T-helper 1 cell treated with Interleukin-12 subunit alpha and Interleukin-12 subunit beta and Interleukin-4 antibody, amounts not matched to agents 30 ng/mL and 1 ng/mL, for 36 hours (primary cell): ENCODE measurements at regions not wholly inside any gene's neighbourhood (a gene's known extent, or its start where the extent isn't known, plus 50 kb on each side); places are given as distances from the start of the nearest gene placed in this dataset.
"Not testable (repeated sequence)": the region's sequence is repeated elsewhere in the genome, so short reads cannot be mapped to it uniquely, and the experiment has no call there.

Experiments
- intact Hi-C: fragments of 100-400 bp; cut with micrococcal nuclease; formaldehyde crosslinking; loops from one replicate; pipeline ENCODE4 v1.15.1; 2024

GRCh38 chr6:105746509-105746908 lies 339.6 kb upstream of the PRDM1 start:
- intact Hi-C loops, result loop anchor here (1.0 to 5.0 kb wide), 3 partner anchors 11 to 156 kb away; no protein-coding TSS in a partner anchor

DNA sequence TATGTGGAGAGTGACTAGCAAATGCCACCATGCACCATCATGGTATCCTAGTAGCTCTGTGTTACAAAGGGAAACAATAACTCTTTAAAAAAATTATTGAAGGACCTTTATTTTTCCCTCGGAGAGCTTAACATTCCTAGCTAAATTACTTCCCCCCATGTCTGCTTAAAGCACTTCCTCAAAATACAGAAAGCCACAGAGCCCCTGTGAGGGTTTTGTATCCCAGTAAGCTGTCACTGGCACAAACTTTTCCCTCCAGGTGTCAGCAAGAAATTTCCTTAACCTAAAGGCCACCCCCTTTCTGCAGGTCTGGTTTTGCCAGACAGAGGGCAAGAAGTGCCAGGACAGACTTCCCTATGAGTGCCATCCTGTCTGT lies 340.0 kb upstream of the PRDM1 start:
- intact Hi-C loops, result loop anchor here (1.0 to 5.0 kb wide), 3 partner anchors 11 to 156 kb away; no protein-coding TSS in a partner anchor

DNA sequence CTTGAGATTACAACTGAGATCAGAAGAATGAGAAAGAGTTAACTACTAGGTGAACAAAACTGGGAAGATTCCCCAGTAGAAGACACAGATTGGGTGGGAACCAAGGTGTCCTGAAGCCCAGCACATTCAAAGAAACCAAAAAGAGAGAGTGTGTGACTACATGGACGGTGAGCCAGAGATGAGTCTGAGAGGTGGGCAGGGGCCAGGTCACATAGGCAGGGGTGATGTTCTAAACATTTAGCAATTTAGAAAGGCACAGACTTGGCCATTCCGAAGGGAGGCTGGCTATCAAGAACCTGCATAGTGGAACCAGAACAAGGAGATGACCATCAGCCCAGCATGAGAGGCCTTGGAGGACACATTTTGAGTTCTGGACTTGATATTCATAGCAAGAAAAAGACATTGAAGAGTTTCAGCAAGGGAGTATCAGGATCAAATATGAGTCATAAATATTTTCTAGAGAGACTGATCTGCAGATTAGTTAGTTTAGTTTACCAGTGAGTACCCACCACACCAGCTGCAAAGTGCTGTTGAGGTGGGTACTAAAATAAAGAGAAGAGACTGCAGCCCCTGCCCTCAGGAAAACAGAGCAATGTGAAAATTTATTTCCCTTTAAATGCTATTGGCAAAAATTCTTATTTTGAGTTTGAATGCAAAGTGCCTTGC lies 340.5 kb upstream of the PRDM1 start:
- intact Hi-C loops, result loop anchor here (1.0 to 5.0 kb wide), 4 partner anchors 12 to 157 kb away; no protein-coding TSS in a partner anchor

- intact Hi-C loops, result loop anchor here (2.0 to 5.0 kb wide), 3 partner anchors 37 to 157 kb away; no protein-coding TSS in a partner anchor
Measured at GRCh38 chr6:105744815-105745214, 341.3 kb upstream of the PRDM1 start.

DNA sequence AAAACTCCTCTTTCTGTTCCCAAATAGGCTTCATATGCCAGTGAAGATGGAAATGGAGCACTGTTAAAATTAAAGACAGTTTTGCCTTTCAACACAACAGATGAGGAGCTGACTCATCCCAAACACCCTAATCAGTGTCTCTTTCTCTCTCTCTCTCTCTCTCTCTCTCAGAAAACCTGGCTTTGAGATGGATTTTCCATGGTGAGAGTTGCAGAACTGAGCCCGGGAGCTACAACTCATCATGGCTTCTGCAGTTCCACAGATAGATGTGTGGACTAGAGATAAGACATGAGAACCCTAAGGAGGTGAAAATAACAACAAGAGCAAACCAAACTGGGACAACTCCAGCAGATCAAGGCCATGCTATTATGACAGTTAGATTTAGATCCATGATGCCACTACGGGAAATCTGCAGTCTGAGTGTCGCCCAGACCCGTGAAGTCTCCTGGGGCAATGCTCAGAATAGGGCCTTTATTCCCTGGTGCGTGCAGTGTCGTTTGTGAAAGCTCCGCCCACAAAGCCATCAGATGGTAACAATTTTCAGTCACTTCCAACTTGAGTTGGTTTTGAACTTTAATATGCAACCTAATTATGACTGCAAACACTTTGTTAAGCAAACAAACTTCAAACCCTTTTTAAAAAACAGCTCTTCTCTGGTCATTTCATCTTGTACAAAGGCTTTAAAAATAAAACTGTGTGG lies 338.2 kb upstream of the PREP start:
- intact Hi-C loops, result no loop called here

GRCh38 chr6:105739764-105740163 lies 336.9 kb upstream of the PREP start:
- intact Hi-C loops, result no loop called here

GRCh38 chr6:105733556-105734162 lies 330.8 kb upstream of the PREP start:
- intact Hi-C loops, result loop anchor here (1.0 to 5.0 kb wide), 11 partner anchors 79 to 567 kb away; partner anchors contain the start of gene PRDM1

GRCh38 chr6:105728995-105729394 lies 326.1 kb upstream of the PREP start:
- intact Hi-C loops, result no loop called here

DNA sequence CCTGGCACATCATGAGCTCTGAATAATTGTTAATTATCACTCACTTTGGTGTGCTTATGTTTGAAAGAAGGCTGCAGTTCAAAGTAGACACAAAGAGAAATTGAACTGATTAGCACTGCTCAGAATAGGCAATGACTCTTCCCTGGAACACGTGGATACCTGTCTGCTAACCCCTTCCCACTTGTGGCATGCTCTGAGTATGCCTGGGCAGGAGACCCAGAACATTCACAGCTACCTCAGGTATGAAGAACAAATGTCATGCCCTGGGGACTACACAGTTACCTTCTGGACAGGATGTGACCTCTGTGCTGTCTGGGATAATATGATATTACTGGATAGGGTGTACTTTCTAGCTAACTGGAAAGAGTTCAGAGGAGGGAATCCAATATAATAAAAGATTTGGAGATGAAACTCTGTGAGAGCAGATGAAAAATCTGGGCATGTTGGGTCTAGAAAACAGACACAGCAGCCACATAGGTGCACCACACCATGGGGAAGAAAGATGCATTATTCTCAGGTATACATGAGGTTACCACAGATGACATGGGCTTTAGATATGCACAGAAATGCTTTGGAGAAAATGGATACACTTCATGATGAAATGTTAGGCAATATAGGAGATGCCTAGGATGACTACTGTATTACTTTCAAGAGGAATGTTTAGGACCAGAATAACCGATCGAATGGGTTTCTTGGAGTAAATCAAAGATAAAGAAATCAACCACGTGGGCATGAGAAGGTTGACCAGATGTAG lies 324.2 kb upstream of the PREP start:
- intact Hi-C loops, result no loop called here

DNA sequence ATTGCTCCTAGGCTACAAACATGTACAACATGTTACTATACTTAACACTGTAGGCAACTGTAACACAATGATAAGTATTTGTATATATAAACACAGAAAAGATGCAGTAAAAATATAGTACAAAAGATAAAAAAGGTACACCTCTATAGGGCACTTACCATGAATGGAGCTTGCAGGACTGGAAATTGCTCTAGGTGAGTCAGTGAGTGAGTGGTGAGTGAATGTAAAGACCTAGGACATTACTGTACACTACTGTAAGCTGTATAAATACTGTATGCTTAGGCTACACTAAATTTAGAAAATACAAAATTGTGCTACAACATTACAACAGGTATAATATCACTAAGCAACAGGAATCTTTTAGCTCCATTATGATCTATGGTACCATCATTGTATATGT lies 312.0 kb upstream of the PREP start:
- intact Hi-C loops, result no loop called here

DNA sequence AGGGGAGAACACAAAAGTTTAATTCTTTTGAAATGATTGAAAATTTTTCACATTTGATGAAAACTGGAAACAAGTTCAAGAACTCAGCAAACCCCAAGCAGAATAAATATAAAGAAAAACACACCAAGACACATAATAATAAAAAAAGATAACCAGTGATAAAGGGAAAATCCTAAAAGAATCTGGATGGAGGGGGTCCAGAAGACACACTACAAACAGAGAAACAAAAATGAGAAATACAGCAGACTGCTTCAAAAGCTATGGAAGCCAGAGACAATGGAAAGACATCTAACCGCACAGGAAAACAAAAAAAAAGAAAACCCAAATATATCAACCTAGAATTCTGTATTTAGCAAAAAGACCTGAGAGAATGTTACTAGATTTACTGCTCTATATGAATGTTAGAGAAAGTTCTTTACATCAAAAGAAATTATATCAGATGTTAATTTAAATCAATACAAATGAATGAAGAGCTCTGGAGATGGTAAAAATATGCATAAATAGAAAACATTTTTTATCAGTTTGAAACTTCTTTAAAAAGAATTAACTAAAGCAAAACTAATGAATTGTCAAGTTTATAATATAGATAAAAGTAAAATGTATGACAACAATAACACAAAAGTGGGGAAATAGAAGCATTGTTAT lies 310.7 kb upstream of the PREP start:
- intact Hi-C loops, result no loop called here

DNA sequence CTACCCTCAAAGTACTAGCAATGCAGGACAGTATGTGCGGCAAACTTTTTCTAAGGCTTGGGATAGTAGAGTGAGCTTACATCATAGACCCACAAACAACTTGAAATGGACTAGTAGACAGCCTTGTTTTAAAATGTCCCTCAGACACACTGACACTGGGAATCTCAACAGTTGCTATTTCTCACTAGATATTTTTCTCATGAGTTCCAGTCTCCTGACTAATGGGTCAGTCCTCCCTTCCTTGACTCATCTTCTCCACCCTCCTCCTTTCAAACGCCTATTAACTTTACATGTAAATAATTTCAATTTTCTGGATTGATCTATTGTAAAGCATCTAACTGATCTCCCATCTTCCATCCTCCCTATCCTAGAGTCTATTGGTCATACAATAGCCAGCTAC lies 308.3 kb upstream of the PREP start:
- intact Hi-C loops, result no loop called here

DNA sequence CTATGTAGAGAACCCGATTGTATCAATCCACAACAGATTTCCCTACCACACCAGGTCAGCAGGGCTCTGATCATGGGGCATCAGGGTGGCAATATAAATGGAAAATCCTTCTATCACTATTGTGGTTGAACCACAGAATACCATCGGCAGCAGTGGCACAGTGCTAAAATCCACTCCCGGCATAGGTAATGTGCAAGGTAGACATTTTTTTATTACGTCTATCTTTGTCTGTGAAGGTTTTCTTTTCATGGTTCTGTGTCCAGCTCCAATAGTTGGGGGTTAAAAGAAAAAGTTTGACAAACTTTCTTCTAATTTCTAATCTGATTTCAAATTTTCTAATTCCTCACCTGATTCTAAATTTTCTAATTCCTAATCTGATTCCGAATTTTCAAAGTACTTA lies 302.7 kb upstream of the PREP start:
- intact Hi-C loops, result no loop called here

DNA sequence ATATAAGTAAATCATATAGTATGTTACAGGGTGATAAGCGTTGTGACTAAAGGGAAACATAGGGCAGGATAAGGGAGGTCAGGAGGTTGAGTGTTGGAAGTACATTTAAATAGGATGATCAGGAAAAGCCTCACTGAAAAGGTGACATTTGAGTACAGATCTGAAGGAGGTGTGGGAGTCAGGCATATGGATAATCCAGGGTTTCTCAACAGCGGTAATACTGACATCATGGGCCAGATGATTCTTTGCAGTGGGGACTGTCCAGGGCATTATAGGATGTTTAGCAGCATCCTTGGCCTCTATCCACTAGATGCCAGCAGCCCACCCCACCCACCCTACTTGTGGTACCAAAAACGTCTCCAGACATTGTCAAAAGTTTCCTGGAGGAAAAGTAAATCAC lies 292.6 kb upstream of the PREP start:
- intact Hi-C loops, result no loop called here

DNA sequence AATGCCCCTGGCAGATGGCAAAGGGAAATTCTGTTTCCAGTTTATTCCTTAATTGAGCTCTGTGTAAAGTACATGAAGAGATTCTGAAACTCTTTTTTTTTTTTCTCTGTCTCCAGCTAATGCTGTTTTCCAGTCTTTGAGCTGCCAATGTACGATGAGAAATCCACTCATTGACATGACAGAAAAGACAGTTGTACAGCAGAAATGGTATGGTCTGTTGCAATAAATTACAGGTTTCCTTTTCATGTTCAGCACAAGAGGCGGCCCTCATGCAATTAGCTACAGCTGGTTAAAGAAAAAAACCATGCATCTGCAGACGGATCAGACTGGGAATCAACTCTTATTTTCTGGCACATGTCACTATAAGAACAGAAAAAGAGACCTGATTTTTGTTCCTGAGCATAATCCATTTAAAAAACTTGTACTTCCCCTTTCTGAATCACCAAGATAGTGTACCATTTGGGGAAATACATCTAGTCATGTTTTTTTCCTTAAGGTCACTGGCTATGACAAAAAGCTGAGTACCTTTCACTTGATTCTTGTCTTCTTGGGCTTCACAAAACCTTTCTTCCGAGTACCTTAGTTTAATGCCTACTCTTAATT lies 289.8 kb upstream of the PREP start:
- intact Hi-C loops, result no loop called here

- intact Hi-C loops, result no loop called here
Measured at GRCh38 chr6:105691971-105692370, 289.1 kb upstream of the PREP start.

DNA sequence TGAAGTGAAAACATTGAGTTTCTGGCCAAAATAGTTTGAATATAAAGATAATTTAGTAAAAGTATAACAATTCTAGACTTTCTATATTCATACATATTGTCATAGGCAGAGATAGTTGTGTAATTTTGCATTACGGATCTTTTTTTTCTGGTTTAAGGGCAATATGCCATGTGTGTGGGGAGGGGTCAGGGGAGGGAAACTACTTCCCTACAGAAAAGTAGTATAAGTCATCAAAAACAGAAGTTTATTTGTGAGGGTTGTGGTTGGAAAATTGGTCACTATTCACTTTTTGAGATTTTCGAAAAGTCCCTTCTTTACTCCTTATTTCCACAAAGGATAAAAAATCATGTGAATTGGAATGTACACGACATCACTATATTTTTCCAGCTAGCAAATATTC lies 288.2 kb upstream of the PREP start:
- intact Hi-C loops, result no loop called here

DNA sequence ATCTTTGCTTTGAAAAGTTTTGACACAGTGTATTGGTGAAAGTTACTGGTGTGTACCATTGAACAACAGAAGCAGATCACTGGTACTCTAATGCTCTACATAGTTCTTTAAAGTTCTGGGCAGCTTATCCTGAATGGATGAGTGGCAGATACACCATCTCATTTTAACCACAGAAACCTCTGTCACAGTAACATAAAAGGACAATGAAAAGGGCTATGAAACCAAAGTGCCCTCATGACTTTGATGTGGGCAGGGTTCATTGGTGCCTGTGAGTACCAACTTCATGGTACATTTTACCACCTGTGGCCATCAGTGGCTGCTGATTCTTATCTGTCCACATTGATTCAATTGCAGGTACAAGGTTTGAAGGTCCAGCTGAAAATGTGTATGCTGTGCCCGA lies 285.7 kb upstream of the PREP start:
- intact Hi-C loops, result no loop called here

- intact Hi-C loops, result not testable (repeated sequence)
Measured at GRCh38 chr6:105686793-105687192, 283.9 kb upstream of the PREP start.

- intact Hi-C loops, result no loop called here
Measured at GRCh38 chr6:105681061-105681460, 278.2 kb upstream of the PREP start.

DNA sequence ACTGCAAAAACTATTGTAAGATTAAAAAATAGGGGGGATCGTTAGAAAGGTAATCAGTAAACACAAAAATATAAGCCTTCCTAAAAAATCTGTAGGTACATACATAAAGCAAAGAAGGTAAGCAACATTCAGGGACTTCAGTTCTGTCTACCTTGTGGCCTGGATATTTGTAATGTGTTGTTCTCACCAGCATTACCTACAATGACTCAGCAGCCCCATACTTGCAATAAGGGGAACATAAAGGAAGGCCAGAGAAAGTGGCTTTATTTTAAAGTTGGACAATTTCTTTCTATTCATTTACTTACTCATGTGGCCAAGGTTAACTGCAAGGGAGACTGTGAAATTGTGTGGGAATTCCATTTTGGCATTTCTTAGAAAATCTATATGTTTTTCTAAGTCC lies 277.2 kb upstream of the PREP start:
- intact Hi-C loops, result no loop called here
